ENCODE measurements at regions not wholly inside any gene's neighbourhood (a gene's known extent, or its start where the extent isn't known, plus 50 kb on each side); places are given as distances from the start of the nearest gene placed in this dataset.

GRCh38 chr16:51532551-51532950, 381.5 kb upstream of the SALL1 start:
- DNase-seq (ENCODE audit: extremely low read depth, low read depth) = no peak
- TF ChIP-seq CTCF (IDR thresholded peaks at IDR 0.05; ENCODE audit: low read depth, low read length, missing control alignments) = no peak
- H3K4me3 ChIP-seq (replicated peaks; ENCODE audit: low read depth, low read length) = no peak overlapping the region

- no peak overlapping the region for H3K4me3 ChIP-seq (replicated peaks; ENCODE audit: low read depth, low read length)
- DNase-seq (ENCODE audit: extremely low read depth, low read depth) = no peak
- TF ChIP-seq CTCF (IDR thresholded peaks at IDR 0.05; ENCODE audit: low read depth, low read length, missing control alignments) = no peak
Measured at GRCh38 chr16:51531271-51531670, 380.2 kb upstream of the SALL1 start.

- no peak overlapping the region for H3K4me3 ChIP-seq (replicated peaks; ENCODE audit: low read depth, low read length)
- DNase-seq (ENCODE audit: extremely low read depth, low read depth) = no peak
- no peak for TF ChIP-seq CTCF (IDR thresholded peaks at IDR 0.05; ENCODE audit: low read depth, low read length, missing control alignments)
Measured at GRCh38 chr16:51527349-51527748, 376.3 kb upstream of the SALL1 start.

- no peak for TF ChIP-seq CTCF (IDR thresholded peaks at IDR 0.05; ENCODE audit: low read depth, low read length, missing control alignments)
- H3K4me3 ChIP-seq (replicated peaks; ENCODE audit: low read depth, low read length) = no peak overlapping the region
- no peak for DNase-seq (ENCODE audit: extremely low read depth, low read depth)
Measured at GRCh38 chr16:51526621-51527020, 375.6 kb upstream of the SALL1 start.

- TF ChIP-seq CTCF (IDR thresholded peaks at IDR 0.05; ENCODE audit: low read depth, low read length, missing control alignments) = peak; percentile 38
Measured at GRCh38 chr16:51524555-51525373, 373.7 kb upstream of the SALL1 start.

GRCh38 chr16:51524070-51524469, 373.0 kb upstream of the SALL1 start:
- no peak for TF ChIP-seq CTCF (IDR thresholded peaks at IDR 0.05; ENCODE audit: low read depth, low read length, missing control alignments)
- DNase-seq (ENCODE audit: extremely low read depth, low read depth) = no peak
- no peak overlapping the region for H3K4me3 ChIP-seq (replicated peaks; ENCODE audit: low read depth, low read length)

More at GRCh38 chr16:51524555-51525373, 373.7 kb upstream of the SALL1 start:
- no peak for DNase-seq (ENCODE audit: extremely low read depth, low read depth)
- no peak overlapping the region for H3K4me3 ChIP-seq (replicated peaks; ENCODE audit: low read depth, low read length)

Data from HFF-Myc (cell line).